CD14-positive monocyte (primary cell): ENCODE measurements at regions not wholly inside any gene's neighbourhood (a gene's known extent, or its start where the extent isn't known, plus 50 kb on each side); places are given as distances from the start of the nearest gene placed in this dataset.

Experiments used
- DNase-seq, 3 donors: peaks; one replicate each; pipeline ENCODE4 v3.0.0-alpha.2; 2011 to 2022
- H2AFZ ChIP-seq: 2 replicates; pipeline ENCODE4 v1.6.0; 2012; ENCODE audit warnings: mild to moderate bottlenecking, low read depth, low read length, inconsistent platforms; ENCODE audit not compliant: insufficient read depth, poor library complexity, severe bottlenecking
- H3K27ac ChIP-seq, 2 donors: 1 replicate in 1 of 2; 2 replicates in 1 of 2; pipeline ENCODE4 v1.5.1; 2012 to 2013; ENCODE audit warnings: low read length in 2 of 2, control low read depth in 1 of 2, inconsistent platforms in 1 of 2, low read depth in 1 of 2, mild to moderate bottlenecking in 1 of 2
- H3K27me3 ChIP-seq, 2 donors: one replicate each; pipeline versions ENCODE4 v1.6.0 to v1.6.1; 2011 to 2013; ENCODE audit warnings: low read length in 2 of 2; ENCODE audit not compliant: control insufficient read depth in 2 of 2, insufficient read depth in 2 of 2
- H3K36me3 ChIP-seq, 2 donors: replicated peaks in 1 of 2; 1 replicate in 1 of 2; 2 replicates in 1 of 2; pipeline versions ENCODE4 v1.5.1 to v1.6.1; 2012 to 2013; ENCODE audit warnings: low read length in 2 of 2, control low read depth in 1 of 2, inconsistent platforms in 1 of 2, mild to moderate bottlenecking in 1 of 2; ENCODE audit not compliant: insufficient read depth in 2 of 2, control insufficient read depth in 1 of 2
- H3K4me1 ChIP-seq, 2 donors: 1 replicate in 1 of 2; 2 replicates in 1 of 2; pipeline versions ENCODE4 v1.5.1 to v1.6.1; 2012 to 2013; ENCODE audit warnings: low read length in 2 of 2, control low read depth in 1 of 2, inconsistent platforms in 1 of 2, mild to moderate bottlenecking in 1 of 2, moderate library complexity in 1 of 2; ENCODE audit not compliant: insufficient read depth in 2 of 2, control insufficient read depth in 1 of 2
- H3K4me2 ChIP-seq: replicated peaks from 2 replicates; pipeline ENCODE3; 2012; ENCODE audit warnings: low read length, moderate library complexity, mild to moderate bottlenecking; ENCODE audit not compliant: poor library complexity, severe bottlenecking; ENCODE audit errors: extremely low read depth
- H3K4me3 ChIP-seq, 3 experiments: fragments of 200-600 bp in 1 of 3; sonication (generic) in 1 of 3; replicated peaks in 1 of 3; 1 replicate in 2 of 3; 2 replicates in 1 of 3; pipeline ENCODE4 v1.5.1; 2011 to 2013; ENCODE audit warnings: low read length in 3 of 3, mild to moderate bottlenecking in 3 of 3, control low read depth in 2 of 3, low read depth in 2 of 3, inconsistent platforms in 1 of 3, moderate library complexity in 1 of 3
- H3K79me2 ChIP-seq: 2 replicates; pipeline ENCODE4 v1.6.0; 2012; ENCODE audit warnings: mild to moderate bottlenecking, control low read depth, inconsistent platforms, low read length, moderate library complexity; ENCODE audit not compliant: insufficient read depth
- H3K9ac ChIP-seq: 2 replicates; pipeline ENCODE4 v1.6.0; 2017; ENCODE audit warnings: low read length, mild to moderate bottlenecking; ENCODE audit not compliant: insufficient read depth, poor library complexity, severe bottlenecking
- H3K9me3 ChIP-seq, 2 donors: replicated peaks in 1 of 2; 1 replicate in 1 of 2; 2 replicates in 1 of 2; pipeline versions ENCODE4 v1.5.1 to v1.6.1; 2012 to 2013; ENCODE audit warnings: low read length in 2 of 2, control low read depth in 1 of 2; ENCODE audit not compliant: control insufficient read depth in 1 of 2, insufficient read depth in 1 of 2
- H4K20me1 ChIP-seq: 2 replicates; pipeline ENCODE4 v1.6.0; 2012; ENCODE audit warnings: mild to moderate bottlenecking, low read length, control low read depth, moderate library complexity; ENCODE audit not compliant: insufficient read depth
- H3K27ac Mint-ChIP-seq, 7 donors: one replicate each; pipeline ENCODE4 v1.8.0; 2020; ENCODE audit warnings: mild to moderate bottlenecking in 7 of 7, mixed read lengths in 7 of 7, moderate library complexity in 6 of 7, inconsistent platforms in 2 of 7
- H3K27me3 Mint-ChIP-seq, 3 donors: one replicate each; pipeline ENCODE4 v1.8.0; 2021 to 2022; ENCODE audit warnings: low read depth in 3 of 3, mild to moderate bottlenecking in 3 of 3, mixed read lengths in 3 of 3, moderate library complexity in 3 of 3, inconsistent platforms in 1 of 3
- H3K36me3 Mint-ChIP-seq, 2 donors: one replicate each; pipeline ENCODE4 v1.8.0; 2020; ENCODE audit warnings: mixed read lengths in 2 of 2, inconsistent platforms in 1 of 2, mild to moderate bottlenecking in 1 of 2
- H3K4me1 Mint-ChIP-seq: one replicate; pipeline ENCODE4 v1.8.0; 2020; ENCODE audit warnings: mild to moderate bottlenecking, mixed read lengths
- H3K4me3 Mint-ChIP-seq, 2 donors: one replicate each; pipeline ENCODE4 v1.8.0; 2020; ENCODE audit warnings: mild to moderate bottlenecking in 2 of 2, mixed read lengths in 2 of 2, moderate library complexity in 1 of 2
- H3K9me3 Mint-ChIP-seq, 7 donors: one replicate each; pipeline ENCODE4 v1.8.0; 2020 to 2022; ENCODE audit warnings: mixed read lengths in 7 of 7, mild to moderate bottlenecking in 6 of 7, moderate library complexity in 6 of 7, inconsistent platforms in 2 of 7
- CTCF ChIP-seq: fragments of 200-600 bp; IDR thresholded peaks from one replicate; pipeline ENCODE4 v1.8.0; 2022; ENCODE audit warnings: antibody characterized with exemption, mild to moderate bottlenecking
- WGBS: methylation state at CpG from one replicate; pipeline ENCODE4 v1.1.5; 2013; ENCODE audit warnings: missing lambda C conversion rate; ENCODE audit not compliant: insufficient coverage; 5-methylcytosine and 5-hydroxymethylcytosine counted together
- intact Hi-C, 2 donors: fragments of 100-400 bp; cut with micrococcal nuclease; formaldehyde crosslinking; loops; one replicate each; pipeline versions ENCODE4 v1.15.0 to v1.15.1; 2023

GRCh38 chr6:40912158-40912946 lies 126.7 kb downstream of the UNC5CL start:
- no peak overlapping the region for H3K27ac ChIP-seq
- no peaks in the 10 kb centered on the region for H3K27me3 ChIP-seq
- H3K9ac ChIP-seq, result no peak overlapping the region
- Mint-ChIP-seq H3K36me3 (no peaks in the 10 kb centered on the region), H3K9me3 (peaks cover 0 to 2% (median 0%) of the 10 kb centered on the region in 7 donors), H3K4me3 (no peak overlapping the region), H3K4me1 (peaks cover 2% of the 10 kb centered on the region), H3K27me3 (peaks cover 6 to 13% (median 10%) of the 10 kb centered on the region in 3 donors), H3K27ac (peak overlapping the region in 1 of 7 donors; percentile 56)
- DNase-seq, result no peak
- H4K20me1 ChIP-seq, result no peaks in the 10 kb centered on the region
- no peak overlapping the region for H3K4me3 ChIP-seq
- no peaks in the 10 kb centered on the region for H3K36me3 ChIP-seq
- no peaks in the 10 kb centered on the region for H3K9me3 ChIP-seq
- no peak for TF ChIP-seq CTCF
- WGBS, result 38% methylated on average over 7 of the region's 9 CpGs
- no peaks in the 10 kb centered on the region for H3K4me1 ChIP-seq
- intact Hi-C loops, result no loop called here
- H3K4me2 ChIP-seq, result no peak overlapping the region
- no peak overlapping the region for H2AFZ ChIP-seq
- no peaks in the 10 kb centered on the region for H3K79me2 ChIP-seq

- WGBS, result 100% methylated on average over 2 of the region's 2 CpGs
- intact Hi-C loops, result no loop called here
- Histone ChIP-seq H3K27me3 (no peaks in the 10 kb centered on the region), H4K20me1 (no peaks in the 10 kb centered on the region), H2AFZ (no peak overlapping the region), H3K27ac (no peak overlapping the region), H3K4me3 (no peak overlapping the region), H3K9ac (no peak overlapping the region), H3K36me3 (no peaks in the 10 kb centered on the region), H3K79me2 (no peaks in the 10 kb centered on the region), H3K9me3 (no peaks in the 10 kb centered on the region), H3K4me2 (no peak overlapping the region), H3K4me1 (no peaks in the 10 kb centered on the region)
- Mint-ChIP-seq H3K27ac (no peak overlapping the region), H3K27me3 (peaks cover 5 to 10% (median 10%) of the 10 kb centered on the region in 3 donors), H3K4me1 (peaks cover 2% of the 10 kb centered on the region), H3K4me3 (no peak overlapping the region), H3K9me3 (peaks cover 0 to 2% (median 0%) of the 10 kb centered on the region in 7 donors), H3K36me3 (no peaks in the 10 kb centered on the region)
- no peak for TF ChIP-seq CTCF
- DNase-seq, result no peak
Measured at GRCh38 chr6:40910260-40910893, 128.6 kb downstream of the UNC5CL start.
